HEK293T (cell line): ENCODE measurements at regions not wholly inside any gene's neighbourhood (a gene's known extent, or its start where the extent isn't known, plus 50 kb on each side); places are given as distances from the start of the nearest gene placed in this dataset.

ENCODE experiments used
- CTCF ChIA-PET: fragments of 350-600 bp; formaldehyde crosslinking; extraction: SDS; loops from one replicate; lab custom pipeline; 2021; ENCODE audit warnings: antibody characterized with exemption, inconsistent platforms; lab: Yijun Ruan, JAX
- POLR2A ChIA-PET: fragments of 350-600 bp; formaldehyde crosslinking; extraction: SDS; loops from one replicate; lab custom pipeline; 2020; ENCODE audit warnings: antibody characterized with exemption, inconsistent platforms; lab: Yijun Ruan, JAX
- DNase-seq: peaks from one replicate; pipeline ENCODE4 v3.0.0; 2012; ENCODE audit warnings: mixed read lengths; ENCODE audit errors: extremely low spot score
- ARNT ChIP-seq: fragments of 450-650 bp; IDR thresholded peaks from 2 replicates; pipeline ENCODE4 v1.6.1; 2017; ENCODE audit warnings: mild to moderate bottlenecking
- BHLHE40 ChIP-seq: fragments of 450-650 bp; IDR thresholded peaks from 2 replicates; pipeline ENCODE4 v1.6.1; 2016; ENCODE audit warnings: mild to moderate bottlenecking, moderate library complexity, borderline replicate concordance
- CTBP1 ChIP-seq: fragments of 450-650 bp; IDR thresholded peaks from 2 replicates; pipeline ENCODE4 v1.6.1; 2016; ENCODE audit warnings: borderline replicate concordance
- ELF4 ChIP-seq: fragments of 450-650 bp; IDR thresholded peaks from 2 replicates; pipeline ENCODE4 v1.6.1; 2017; ENCODE audit warnings: antibody characterized with exemption
- FOXA1 ChIP-seq: fragments of 450-650 bp; IDR thresholded peaks from 2 replicates; pipeline ENCODE4 v1.6.1; 2016; ENCODE audit warnings: mild to moderate bottlenecking
- FOXK2 ChIP-seq: fragments of 450-650 bp; IDR thresholded peaks from 2 replicates; pipeline ENCODE4 v1.6.1; 2016; ENCODE audit warnings: mild to moderate bottlenecking
- FOXM1 ChIP-seq: fragments of 450-650 bp; IDR thresholded peaks from 2 replicates; pipeline ENCODE4 v1.6.1; 2017; ENCODE audit warnings: mild to moderate bottlenecking, borderline replicate concordance
- HDGF ChIP-seq: fragments of 450-650 bp; IDR thresholded peaks from 2 replicates; pipeline ENCODE4 v1.6.1; 2017; ENCODE audit warnings: antibody characterized with exemption, borderline replicate concordance
- L3MBTL2 ChIP-seq: fragments of 450-650 bp; conservative IDR thresholded peaks from 2 replicates; pipeline ENCODE4 v1.6.1; 2016; ENCODE audit warnings: mild to moderate bottlenecking
- LEF1 ChIP-seq: fragments of 450-650 bp; IDR thresholded peaks from 2 replicates; pipeline ENCODE4 v1.6.1; 2017; ENCODE audit warnings: mild to moderate bottlenecking, borderline replicate concordance
- NFRKB ChIP-seq: fragments of 450-650 bp; IDR thresholded peaks from 2 replicates; pipeline ENCODE4 v1.6.1; 2016; ENCODE audit warnings: mild to moderate bottlenecking, moderate library complexity
- PKNOX1 ChIP-seq: fragments of 450-650 bp; IDR thresholded peaks from 2 replicates; pipeline ENCODE4 v1.6.1; 2016
- SP1 ChIP-seq: fragments of 450-650 bp; IDR thresholded peaks from 2 replicates; pipeline ENCODE4 v1.6.1; 2017
- SUZ12 ChIP-seq: fragments of 450-650 bp; IDR thresholded peaks from 2 replicates; pipeline ENCODE4 v1.6.1; 2016; ENCODE audit warnings: mild to moderate bottlenecking
- TARDBP ChIP-seq: fragments of 450-650 bp; IDR thresholded peaks from 2 replicates; pipeline ENCODE4 v1.6.1; 2016
- ZNF384 ChIP-seq: fragments of 450-650 bp; IDR thresholded peaks from 2 replicates; pipeline ENCODE4 v1.6.1; 2016

GRCh38 chr1:199752688-199753027 lies 274.9 kb upstream of the NR5A2 start:
- no peak for TF ChIP-seq TARDBP
- no peak for TF ChIP-seq SP1
- TF ChIP-seq HDGF, result no peak
- no peak for TF ChIP-seq FOXM1
- no peak for TF ChIP-seq FOXK2
- TF ChIP-seq ARNT, result no peak
- no peak for TF ChIP-seq L3MBTL2
- TF ChIP-seq CTBP1, result no peak
- no peak for TF ChIP-seq ZNF384
- TF ChIP-seq LEF1, result no peak
- TF ChIP-seq FOXA1, result no peak
- no peak for TF ChIP-seq SUZ12
- TF ChIP-seq PKNOX1, result no peak
- TF ChIP-seq ELF4, result no peak
- no peak for TF ChIP-seq BHLHE40
- no peak for TF ChIP-seq NFRKB
- CTCF ChIA-PET, result no interaction called here
- POLR2A ChIA-PET, result no interaction called here
- DNase-seq, result no peak

GRCh38 chr1:199753513-199753912 lies 274.0 kb upstream of the NR5A2 start:
- CTCF ChIA-PET, result no interaction called here
- DNase-seq, result no peak
- TF ChIP-seq FOXA1 (no peak), TARDBP (no peak), L3MBTL2 (no peak), FOXK2 (no peak)
- POLR2A ChIA-PET, result no interaction called here

GRCh38 chr1:199756066-199756465 lies 271.4 kb upstream of the NR5A2 start:
- DNase-seq, result no peak
- TF ChIP-seq HDGF, result no peak
- no peak for TF ChIP-seq NFRKB
- ChIA-PET POLR2A (no interaction called here), CTCF (interaction anchor here (0.6 kb wide), 1 partner anchor 32 kb away, joined by 3 read pairs; no protein-coding TSS in a partner anchor)

GRCh38 chr1:199758626-199759255 lies 268.8 kb upstream of the NR5A2 start:
- ChIA-PET POLR2A (no interaction called here), CTCF (no interaction called here)
- DNase-seq, result no peak
- TF ChIP-seq ELF4 (no peak), FOXK2 (no peak), LEF1 (no peak), SUZ12 (no peak), CTBP1 (no peak), PKNOX1 (no peak), BHLHE40 (no peak), TARDBP (no peak)

- no peak for DNase-seq
- ChIA-PET CTCF (no interaction called here), POLR2A (no interaction called here)
- TF ChIP-seq L3MBTL2, result no peak
- TF ChIP-seq SUZ12, result no peak
- no peak for TF ChIP-seq FOXA1
- no peak for TF ChIP-seq LEF1
- TF ChIP-seq HDGF, result no peak
- no peak for TF ChIP-seq CTBP1
- TF ChIP-seq FOXM1, result no peak
- TF ChIP-seq ARNT, result no peak
- TF ChIP-seq ZNF384, result no peak
- no peak for TF ChIP-seq ELF4
- TF ChIP-seq PKNOX1, result no peak
- no peak for TF ChIP-seq FOXK2
- no peak for TF ChIP-seq TARDBP
- no peak for TF ChIP-seq SP1
- TF ChIP-seq BHLHE40, result no peak
Measured at GRCh38 chr1:199759268-199759730, 268.2 kb upstream of the NR5A2 start.

GRCh38 chr1:199762572-199762971 lies 264.9 kb upstream of the NR5A2 start:
- ChIA-PET CTCF (no interaction called here), POLR2A (no interaction called here)
- TF ChIP-seq ZNF384 (0 out of 2 replicates have a peak, but pooled peaks have one; percentile 21), ELF4 (no peak)
- no peak for DNase-seq

GRCh38 chr1:199766218-199766792 lies 261.2 kb upstream of the NR5A2 start:
- TF ChIP-seq FOXA1 (no peak), L3MBTL2 (no peak), SUZ12 (no peak), ZNF384 (no peak), HDGF (no peak), ARNT (no peak)
- DNase-seq, result no peak
- POLR2A ChIA-PET, result no interaction called here
- CTCF ChIA-PET, result no interaction called here
